Natural killer cell (primary cell): ENCODE measurements at regions not wholly inside any gene's neighbourhood (a gene's known extent, or its start where the extent isn't known, plus 50 kb on each side); places are given as distances from the start of the nearest gene placed in this dataset.

Experiments
- ATAC-seq, 3 donors: fragments of 150-1000 bp in 2 of 3; fragments of 200-7000 bp in 1 of 3; cut with Tn5 transposase; 1 replicate in 1 of 3; 2 replicates in 2 of 3; pipeline ENCODE4 v1.10.0; 2021; ENCODE audit warnings: mild to moderate bottlenecking in 2 of 3, moderate library complexity in 2 of 3
- DNase-seq, 2 donors: peaks; one replicate each; pipeline versions ENCODE4 v3.0.0 to v3.0.0-alpha.2; 2013 to 2021; ENCODE audit warnings: mixed read lengths in 1 of 2
- H3K27ac ChIP-seq: one replicate; pipeline ENCODE4 v1.5.1; 2013; ENCODE audit warnings: mild to moderate bottlenecking, low read length
- H3K27me3 ChIP-seq: one replicate; pipeline ENCODE4 v1.6.1; 2013; ENCODE audit warnings: low read length; ENCODE audit not compliant: control insufficient read depth, insufficient read depth
- H3K36me3 ChIP-seq: one replicate; pipeline ENCODE4 v1.6.1; 2013; ENCODE audit warnings: low read length; ENCODE audit not compliant: control insufficient read depth, insufficient read depth
- H3K4me1 ChIP-seq: one replicate; pipeline ENCODE4 v1.6.1; 2013; ENCODE audit warnings: low read length; ENCODE audit not compliant: control insufficient read depth, insufficient read depth
- H3K4me3 ChIP-seq: one replicate; pipeline ENCODE4 v1.5.1; 2013; ENCODE audit warnings: low read length
- H3K9me3 ChIP-seq: one replicate; pipeline ENCODE4 v1.6.1; 2013; ENCODE audit warnings: low read length; ENCODE audit not compliant: control insufficient read depth, insufficient read depth
- H3K27ac Mint-ChIP-seq, 2 donors: one replicate each; pipeline ENCODE4 v1.8.0; 2022; ENCODE audit warnings: mild to moderate bottlenecking in 2 of 2, mixed read lengths in 2 of 2, moderate library complexity in 1 of 2
- H3K27me3 Mint-ChIP-seq, 2 donors: one replicate each; pipeline ENCODE4 v1.8.0; 2022; ENCODE audit warnings: low read depth in 2 of 2, mixed read lengths in 2 of 2
- H3K36me3 Mint-ChIP-seq: one replicate; pipeline ENCODE4 v1.8.0; 2022; ENCODE audit warnings: mixed read lengths
- H3K4me1 Mint-ChIP-seq, 2 donors: one replicate each; pipeline ENCODE4 v1.8.0; 2022; ENCODE audit warnings: mixed read lengths in 2 of 2
- H3K4me3 Mint-ChIP-seq: one replicate; pipeline ENCODE4 v1.8.0; 2022; ENCODE audit warnings: mild to moderate bottlenecking, moderate library complexity, mixed read lengths
- H3K9me3 Mint-ChIP-seq, 2 donors: one replicate each; pipeline ENCODE4 v1.8.0; 2022; ENCODE audit warnings: mixed read lengths in 2 of 2
- WGBS: methylation state at CpG from one replicate; pipeline ENCODE4 v1.1.7; 2013; ENCODE audit warnings: missing lambda C conversion rate; ENCODE audit not compliant: insufficient coverage; 5-methylcytosine and 5-hydroxymethylcytosine counted together
- intact Hi-C: fragments of 100-400 bp; cut with micrococcal nuclease; formaldehyde crosslinking; loops from one replicate; pipeline ENCODE4 v1.14.2; 2022
- TF ChIP-seq, protein P1 (sequence below): fragments of 200-600 bp; IDR thresholded peaks from one replicate; pipeline ENCODE4 v1.8.0; 2022; ENCODE audit warnings: antibody characterized with exemption

GRCh38 chr12:38508246-38508645 is 191.7 kb downstream of the ALG10B start:
- Mint-ChIP-seq H3K9me3 (peaks cover 14 to 24% of the 10 kb centered on the region in 2 donors), H3K4me1 (no peaks in the 10 kb centered on the region), H3K27me3 (no peaks in the 10 kb centered on the region), H3K4me3 (no peak overlapping the region), H3K36me3 (peaks cover 8% of the 10 kb centered on the region), H3K27ac (no peak overlapping the region)
- no peaks in the 10 kb centered on the region for H3K4me1 ChIP-seq
- WGBS: 70% methylated on average over 5 of the region's 5 CpGs
- intact Hi-C loops: no loop called here
- no peak overlapping the region for H3K4me3 ChIP-seq
- ATAC-seq (no peak), DNase-seq (no peak)
- TF ChIP-seq, protein P1, sequence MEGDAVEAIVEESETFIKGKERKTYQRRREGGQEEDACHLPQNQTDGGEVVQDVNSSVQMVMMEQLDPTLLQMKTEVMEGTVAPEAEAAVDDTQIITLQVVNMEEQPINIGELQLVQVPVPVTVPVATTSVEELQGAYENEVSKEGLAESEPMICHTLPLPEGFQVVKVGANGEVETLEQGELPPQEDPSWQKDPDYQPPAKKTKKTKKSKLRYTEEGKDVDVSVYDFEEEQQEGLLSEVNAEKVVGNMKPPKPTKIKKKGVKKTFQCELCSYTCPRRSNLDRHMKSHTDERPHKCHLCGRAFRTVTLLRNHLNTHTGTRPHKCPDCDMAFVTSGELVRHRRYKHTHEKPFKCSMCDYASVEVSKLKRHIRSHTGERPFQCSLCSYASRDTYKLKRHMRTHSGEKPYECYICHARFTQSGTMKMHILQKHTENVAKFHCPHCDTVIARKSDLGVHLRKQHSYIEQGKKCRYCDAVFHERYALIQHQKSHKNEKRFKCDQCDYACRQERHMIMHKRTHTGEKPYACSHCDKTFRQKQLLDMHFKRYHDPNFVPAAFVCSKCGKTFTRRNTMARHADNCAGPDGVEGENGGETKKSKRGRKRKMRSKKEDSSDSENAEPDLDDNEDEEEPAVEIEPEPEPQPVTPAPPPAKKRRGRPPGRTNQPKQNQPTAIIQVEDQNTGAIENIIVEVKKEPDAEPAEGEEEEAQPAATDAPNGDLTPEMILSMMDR: no peak
- no peak overlapping the region for H3K27ac ChIP-seq
- no peaks in the 10 kb centered on the region for H3K36me3 ChIP-seq
- peaks cover 8% of the 10 kb centered on the region for H3K9me3 ChIP-seq
- H3K27me3 ChIP-seq: no peaks in the 10 kb centered on the region

DNA sequence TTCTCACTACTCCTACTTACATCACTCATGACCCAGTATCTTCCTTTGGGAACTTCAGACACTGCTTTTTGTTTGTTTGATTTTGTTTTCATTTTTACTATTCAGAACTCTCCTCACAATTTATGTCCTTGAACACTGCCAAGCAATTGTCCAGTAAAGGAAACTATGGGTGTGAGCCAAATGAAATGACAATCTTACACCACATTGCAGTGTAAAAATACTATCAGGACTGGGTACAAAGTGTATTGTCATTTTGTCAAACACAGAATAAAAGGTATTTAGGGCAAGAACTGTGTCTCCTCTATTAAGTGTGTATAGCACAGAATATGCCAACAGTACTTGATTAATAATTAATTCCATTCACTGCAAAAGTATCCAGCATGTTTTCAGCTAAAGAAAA is 199.3 kb downstream of the ALG10B start:
- H3K9me3 Mint-ChIP-seq: peaks cover 18 to 22% of the 10 kb centered on the region in 2 donors

GRCh38 chr12:38516418-38516817 is 199.8 kb downstream of the ALG10B start:
- Mint-ChIP-seq H3K4me3 (no peak overlapping the region), H3K27ac (no peak overlapping the region), H3K27me3 (no peaks in the 10 kb centered on the region), H3K4me1 (no peaks in the 10 kb centered on the region), H3K36me3 (peaks cover 4% of the 10 kb centered on the region), H3K9me3 (peaks cover 14 to 20% of the 10 kb centered on the region in 2 donors)
- intact Hi-C loops: no loop called here
- Histone ChIP-seq H3K4me3 (no peak overlapping the region), H3K9me3 (no peaks in the 10 kb centered on the region), H3K27me3 (no peaks in the 10 kb centered on the region), H3K36me3 (no peaks in the 10 kb centered on the region), H3K27ac (no peak overlapping the region), H3K4me1 (no peaks in the 10 kb centered on the region)
- whole genome bisulfite sequencing: 71% methylated on average over 1 of the region's 2 CpGs
- TF ChIP-seq, protein P1: no peak
- ATAC-seq: no peak
- DNase-seq: no peak

More for the DNA sequence above, 199.3 kb downstream of the ALG10B start:
- Histone ChIP-seq H3K4me1 (no peaks in the 10 kb centered on the region), H3K27me3 (no peaks in the 10 kb centered on the region), H3K27ac (no peak overlapping the region), H3K9me3 (no peaks in the 10 kb centered on the region), H3K4me3 (no peak overlapping the region), H3K36me3 (no peaks in the 10 kb centered on the region)
- Mint-ChIP-seq H3K4me3 (no peak overlapping the region), H3K27ac (no peak overlapping the region), H3K36me3 (no peaks in the 10 kb centered on the region), H3K27me3 (no peaks in the 10 kb centered on the region), H3K4me1 (no peaks in the 10 kb centered on the region)
- TF ChIP-seq, protein P1: no peak
- no peak for ATAC-seq
- no peak for DNase-seq
- intact Hi-C loops: no loop called here

GRCh38 chr12:38523920-38524319 is 207.3 kb downstream of the ALG10B start:
- Mint-ChIP-seq H3K4me1 (no peaks in the 10 kb centered on the region), H3K27ac (no peak overlapping the region), H3K27me3 (no peaks in the 10 kb centered on the region), H3K36me3 (peaks cover 7% of the 10 kb centered on the region), H3K4me3 (no peak overlapping the region), H3K9me3 (peaks cover 19 to 25% of the 10 kb centered on the region in 2 donors)
- no peaks in the 10 kb centered on the region for H3K27me3 ChIP-seq
- no peak overlapping the region for H3K27ac ChIP-seq
- intact Hi-C loops: no loop called here
- no peak for DNase-seq
- no peaks in the 10 kb centered on the region for H3K9me3 ChIP-seq
- TF ChIP-seq, protein P1: no peak
- H3K36me3 ChIP-seq: no peaks in the 10 kb centered on the region
- H3K4me3 ChIP-seq: no peak overlapping the region
- no peaks in the 10 kb centered on the region for H3K4me1 ChIP-seq
- ATAC-seq: no peak
